B cell (primary cell): ENCODE measurements at regions not wholly inside any gene's neighbourhood (a gene's known extent, or its start where the extent isn't known, plus 50 kb on each side); places are given as distances from the start of the nearest gene placed in this dataset.

ENCODE experiments used
- ATAC-seq: fragments of 200-7000 bp; cut with Tn5 transposase; one replicate; pipeline ENCODE4 v1.10.0; 2021; ENCODE audit warnings: low read depth, mild to moderate bottlenecking, moderate number of reproducible peaks, moderate library complexity
- CTCF ChIA-PET: fragments of 350-600 bp; sonication (Branson Sonifier 250); formaldehyde crosslinking; loops from one replicate; lab custom pipeline; 2021; ENCODE audit warnings: antibody characterized with exemption, inconsistent platforms; lab: Charles Lee
- POLR2A ChIA-PET: fragments of 350-600 bp; sonication (Branson Sonifier 250); formaldehyde crosslinking; loops from one replicate; lab custom pipeline; 2021; ENCODE audit warnings: antibody characterized with exemption; lab: Charles Lee
- DNase-seq: peaks from one replicate; pipeline ENCODE4 v3.0.0; 2013
- H2AFZ ChIP-seq: 2 replicates; pipeline ENCODE4 v1.6.1; 2012; ENCODE audit warnings: mild to moderate bottlenecking, low read depth, low read length; ENCODE audit not compliant: insufficient read depth, poor library complexity, severe bottlenecking
- H3K27ac ChIP-seq, 2 donors: 1 replicate in 1 of 2; 2 replicates in 1 of 2; pipeline ENCODE4 v1.5.1; 2012 to 2013; ENCODE audit warnings: low read length in 2 of 2, mild to moderate bottlenecking in 2 of 2, moderate library complexity in 1 of 2
- H3K27me3 ChIP-seq, 4 experiments: fragments of 200-600 bp in 1 of 4; sonication (generic) in 1 of 4; replicated peaks in 1 of 4; 1 replicate in 2 of 4; 2 replicates in 2 of 4; pipeline versions ENCODE4 v1.6.1 to v1.7.0; 2013 to 2016; ENCODE audit warnings: low read length in 3 of 4, mild to moderate bottlenecking in 2 of 4, mixed read lengths in 1 of 4, moderate library complexity in 1 of 4; ENCODE audit not compliant: insufficient read depth in 4 of 4, control insufficient read depth in 3 of 4; ENCODE audit errors: control extremely low read depth in 1 of 4
- H3K36me3 ChIP-seq, 2 experiments: replicated peaks in 1 of 2; 1 replicate in 1 of 2; 2 replicates in 1 of 2; pipeline versions ENCODE4 v1.6.1 to v1.7.1; 2013; ENCODE audit warnings: low read length in 1 of 2; ENCODE audit not compliant: insufficient read depth in 2 of 2, control insufficient read depth in 1 of 2; ENCODE audit errors: control extremely low read depth in 1 of 2, extremely low read depth in 1 of 2
- H3K4me1 ChIP-seq, 2 donors: fragments of 200-600 bp in 1 of 2; sonication (generic) in 1 of 2; 1 replicate in 1 of 2; 2 replicates in 1 of 2; pipeline versions ENCODE4 v1.5.1 to v1.6.1; 2013 to 2017; ENCODE audit warnings: low read length in 2 of 2; ENCODE audit not compliant: control insufficient read depth in 2 of 2, insufficient read depth in 2 of 2
- H3K4me2 ChIP-seq: replicated peaks from 2 replicates; pipeline ENCODE3; 2012; ENCODE audit warnings: mild to moderate bottlenecking, low read depth, low read length; ENCODE audit not compliant: poor library complexity, severe bottlenecking
- H3K4me3 ChIP-seq, 5 experiments: fragments of 200-600 bp in 1 of 5; sonication (generic) in 1 of 5; 1 replicate in 3 of 5; 2 replicates in 2 of 5; pipeline versions ENCODE4 v1.5.1 to v1.7.0; 2011 to 2016; ENCODE audit warnings: low read length in 4 of 5, mild to moderate bottlenecking in 4 of 5, low read depth in 2 of 5, control low read depth in 1 of 5, moderate library complexity in 1 of 5; ENCODE audit not compliant: insufficient read depth in 1 of 5; ENCODE audit errors: control extremely low read depth in 1 of 5, extremely low read depth in 1 of 5
- H3K79me2 ChIP-seq: fragments of 200-600 bp; sonication (generic); one replicate; pipeline ENCODE4 v1.6.0; 2016; ENCODE audit warnings: low read length; ENCODE audit not compliant: control insufficient read depth, insufficient read depth
- H3K9ac ChIP-seq: fragments of 200-600 bp; sonication (generic); 2 replicates; pipeline ENCODE4 v1.6.1; 2017; ENCODE audit warnings: mild to moderate bottlenecking, low read length, moderate library complexity
- H3K9me3 ChIP-seq, 3 donors: one replicate each; pipeline versions ENCODE4 v1.6.1 to v1.7.1; 2013; ENCODE audit warnings: low read length in 2 of 3; ENCODE audit not compliant: control insufficient read depth in 2 of 3, insufficient read depth in 1 of 3; ENCODE audit errors: control extremely low read depth in 1 of 3
- H4K20me1 ChIP-seq: 2 replicates; pipeline ENCODE4 v1.6.0; 2012; ENCODE audit warnings: mild to moderate bottlenecking, low read length; ENCODE audit not compliant: insufficient read depth, control insufficient read depth, poor library complexity, severe bottlenecking
- H3K27ac Mint-ChIP-seq: one replicate; pipeline ENCODE4 v1.8.0; 2021; ENCODE audit warnings: mixed read lengths
- H3K27me3 Mint-ChIP-seq: one replicate; pipeline ENCODE4 v1.8.0; 2021; ENCODE audit warnings: mixed read lengths
- H3K4me1 Mint-ChIP-seq: one replicate; pipeline ENCODE4 v1.8.0; 2021; ENCODE audit warnings: mixed read lengths
- H3K4me3 Mint-ChIP-seq: one replicate; pipeline ENCODE4 v1.8.0; 2021; ENCODE audit warnings: mixed read lengths
- H3K9me3 Mint-ChIP-seq: one replicate; pipeline ENCODE4 v1.8.0; 2022; ENCODE audit warnings: mixed read lengths; ENCODE audit not compliant: insufficient read depth
- CTCF ChIP-seq: fragments of 200-600 bp; IDR thresholded peaks from one replicate; pipeline ENCODE4 v1.8.0; 2022; ENCODE audit warnings: antibody characterized with exemption, mild to moderate bottlenecking
- EZH2 ChIP-seq: IDR thresholded peaks from 2 replicates; pipeline ENCODE4 v1.6.1; 2012; ENCODE audit warnings: borderline replicate concordance, low read depth, mild to moderate bottlenecking, moderate library complexity, low read length; ENCODE audit not compliant: insufficient read depth, poor library complexity, severe bottlenecking
- WGBS: methylation state at CpG from one replicate; pipeline ENCODE4 v1.1.5; 2013; ENCODE audit warnings: missing lambda C conversion rate; ENCODE audit not compliant: insufficient coverage; 5-methylcytosine and 5-hydroxymethylcytosine counted together
- intact Hi-C: fragments of 100-400 bp; cut with micrococcal nuclease; formaldehyde crosslinking; loops from one replicate; pipeline ENCODE4 v1.10.0; 2022

GRCh38 chr12:27161458-27162228 lies 79.3 kb upstream of the C12orf71 start:
- 84% methylated on average over 7 of the region's 8 CpGs for whole genome bisulfite sequencing
- Histone ChIP-seq H3K4me3 (peak overlapping the region in 1 of 5 experiments; percentile 7), H3K27ac (peak overlapping the region; percentile 47 to 73), H3K27me3 (no peaks in the 10 kb centered on the region), H3K9me3 (no peaks in the 10 kb centered on the region), H2AFZ (peak overlapping the region; percentile 31), H3K36me3 (no peaks in the 10 kb centered on the region), H3K9ac (peak overlapping the region; percentile 37), H3K79me2 (no peaks in the 10 kb centered on the region), H3K4me2 (peak overlapping the region; percentile 44), H4K20me1 (no peaks in the 10 kb centered on the region), H3K4me1 (peaks cover 2 to 10% of the 10 kb centered on the region in 2 donors)
- POLR2A ChIA-PET: interaction anchor here (1.1 kb wide), 1 partner anchor 139 kb away, joined by 3 read pairs; the partner anchor contains the start of gene MED21
- Mint-ChIP-seq H3K4me1 (peaks cover 23% of the 10 kb centered on the region), H3K27ac (peak overlapping the region; percentile 80), H3K4me3 (peak overlapping the region; percentile 49), H3K9me3 (peaks cover 8% of the 10 kb centered on the region), H3K27me3 (no peaks in the 10 kb centered on the region)
- DNase-seq: peak; percentile 15
- intact Hi-C loops: no loop called here
- peak; percentile 84 for ATAC-seq
- CTCF ChIA-PET: interaction anchor here (0.6 to 1.1 kb wide), 2 partner anchors 68 to 144 kb away, joined by 3 read pairs; no protein-coding TSS in a partner anchor
- no peak for TF ChIP-seq CTCF

GRCh38 chr12:27162229-27162537 lies 79.8 kb upstream of the C12orf71 start:
- Histone ChIP-seq H3K9ac (peak overlapping the region; percentile 37), H3K4me2 (peak overlapping the region; percentile 44), H4K20me1 (no peaks in the 10 kb centered on the region), H3K27me3 (no peaks in the 10 kb centered on the region), H3K36me3 (no peaks in the 10 kb centered on the region), H3K79me2 (no peaks in the 10 kb centered on the region), H2AFZ (no peak overlapping the region), H3K4me1 (peaks cover 2 to 10% of the 10 kb centered on the region in 2 donors), H3K4me3 (no peak overlapping the region), H3K9me3 (no peaks in the 10 kb centered on the region), H3K27ac (peak overlapping the region; percentile 47 to 73)
- TF ChIP-seq EZH2 (no peak), CTCF (no peak)
- ChIA-PET POLR2A (interaction anchor here (1.1 kb wide), 1 partner anchor 140 kb away, joined by 3 read pairs; the partner anchor contains the start of gene MED21), CTCF (interaction anchor here (1.1 kb wide), 1 partner anchor 144 kb away, joined by 3 read pairs; no protein-coding TSS in a partner anchor)
- H3K27ac Mint-ChIP-seq: peak overlapping the region; percentile 80
- H3K4me3 Mint-ChIP-seq: peak overlapping the region; percentile 49
- H3K4me1 Mint-ChIP-seq: peaks cover 23% of the 10 kb centered on the region
- H3K9me3 Mint-ChIP-seq: peaks cover 8% of the 10 kb centered on the region
- no peak for ATAC-seq
- intact Hi-C loops: no loop called here
- no peak for DNase-seq
- H3K27me3 Mint-ChIP-seq: no peaks in the 10 kb centered on the region
